B cell (primary cell): ENCODE measurements at regions not wholly inside any gene's neighbourhood (a gene's known extent, or its start where the extent isn't known, plus 50 kb on each side); places are given as distances from the start of the nearest gene placed in this dataset.

ENCODE experiments used
- ATAC-seq: fragments of 200-7000 bp; cut with Tn5 transposase; one replicate; pipeline ENCODE4 v1.10.0; 2021; ENCODE audit warnings: low read depth, mild to moderate bottlenecking, moderate number of reproducible peaks, moderate library complexity
- CTCF ChIA-PET: fragments of 350-600 bp; sonication (Branson Sonifier 250); formaldehyde crosslinking; loops from one replicate; lab custom pipeline; 2021; ENCODE audit warnings: antibody characterized with exemption, inconsistent platforms; lab: Charles Lee
- POLR2A ChIA-PET: fragments of 350-600 bp; sonication (Branson Sonifier 250); formaldehyde crosslinking; loops from one replicate; lab custom pipeline; 2021; ENCODE audit warnings: antibody characterized with exemption; lab: Charles Lee
- DNase-seq: peaks from one replicate; pipeline ENCODE4 v3.0.0; 2013
- H2AFZ ChIP-seq: 2 replicates; pipeline ENCODE4 v1.6.1; 2012; ENCODE audit warnings: mild to moderate bottlenecking, low read depth, low read length; ENCODE audit not compliant: insufficient read depth, poor library complexity, severe bottlenecking
- H3K27ac ChIP-seq, 2 donors: 1 replicate in 1 of 2; 2 replicates in 1 of 2; pipeline ENCODE4 v1.5.1; 2012 to 2013; ENCODE audit warnings: low read length in 2 of 2, mild to moderate bottlenecking in 2 of 2, moderate library complexity in 1 of 2
- H3K27me3 ChIP-seq, 4 experiments: fragments of 200-600 bp in 1 of 4; sonication (generic) in 1 of 4; replicated peaks in 1 of 4; 1 replicate in 2 of 4; 2 replicates in 2 of 4; pipeline versions ENCODE4 v1.6.1 to v1.7.0; 2013 to 2016; ENCODE audit warnings: low read length in 3 of 4, mild to moderate bottlenecking in 2 of 4, mixed read lengths in 1 of 4, moderate library complexity in 1 of 4; ENCODE audit not compliant: insufficient read depth in 4 of 4, control insufficient read depth in 3 of 4; ENCODE audit errors: control extremely low read depth in 1 of 4
- H3K36me3 ChIP-seq, 2 experiments: replicated peaks in 1 of 2; 1 replicate in 1 of 2; 2 replicates in 1 of 2; pipeline versions ENCODE4 v1.6.1 to v1.7.1; 2013; ENCODE audit warnings: low read length in 1 of 2; ENCODE audit not compliant: insufficient read depth in 2 of 2, control insufficient read depth in 1 of 2; ENCODE audit errors: control extremely low read depth in 1 of 2, extremely low read depth in 1 of 2
- H3K4me1 ChIP-seq, 2 donors: fragments of 200-600 bp in 1 of 2; sonication (generic) in 1 of 2; 1 replicate in 1 of 2; 2 replicates in 1 of 2; pipeline versions ENCODE4 v1.5.1 to v1.6.1; 2013 to 2017; ENCODE audit warnings: low read length in 2 of 2; ENCODE audit not compliant: control insufficient read depth in 2 of 2, insufficient read depth in 2 of 2
- H3K4me2 ChIP-seq: replicated peaks from 2 replicates; pipeline ENCODE3; 2012; ENCODE audit warnings: mild to moderate bottlenecking, low read depth, low read length; ENCODE audit not compliant: poor library complexity, severe bottlenecking
- H3K4me3 ChIP-seq, 5 experiments: fragments of 200-600 bp in 1 of 5; sonication (generic) in 1 of 5; 1 replicate in 3 of 5; 2 replicates in 2 of 5; pipeline versions ENCODE4 v1.5.1 to v1.7.0; 2011 to 2016; ENCODE audit warnings: low read length in 4 of 5, mild to moderate bottlenecking in 4 of 5, low read depth in 2 of 5, control low read depth in 1 of 5, moderate library complexity in 1 of 5; ENCODE audit not compliant: insufficient read depth in 1 of 5; ENCODE audit errors: control extremely low read depth in 1 of 5, extremely low read depth in 1 of 5
- H3K79me2 ChIP-seq: fragments of 200-600 bp; sonication (generic); one replicate; pipeline ENCODE4 v1.6.0; 2016; ENCODE audit warnings: low read length; ENCODE audit not compliant: control insufficient read depth, insufficient read depth
- H3K9ac ChIP-seq: fragments of 200-600 bp; sonication (generic); 2 replicates; pipeline ENCODE4 v1.6.1; 2017; ENCODE audit warnings: mild to moderate bottlenecking, low read length, moderate library complexity
- H3K9me3 ChIP-seq, 3 donors: one replicate each; pipeline versions ENCODE4 v1.6.1 to v1.7.1; 2013; ENCODE audit warnings: low read length in 2 of 3; ENCODE audit not compliant: control insufficient read depth in 2 of 3, insufficient read depth in 1 of 3; ENCODE audit errors: control extremely low read depth in 1 of 3
- H4K20me1 ChIP-seq: 2 replicates; pipeline ENCODE4 v1.6.0; 2012; ENCODE audit warnings: mild to moderate bottlenecking, low read length; ENCODE audit not compliant: insufficient read depth, control insufficient read depth, poor library complexity, severe bottlenecking
- H3K27ac Mint-ChIP-seq: one replicate; pipeline ENCODE4 v1.8.0; 2021; ENCODE audit warnings: mixed read lengths
- H3K27me3 Mint-ChIP-seq: one replicate; pipeline ENCODE4 v1.8.0; 2021; ENCODE audit warnings: mixed read lengths
- H3K4me1 Mint-ChIP-seq: one replicate; pipeline ENCODE4 v1.8.0; 2021; ENCODE audit warnings: mixed read lengths
- H3K4me3 Mint-ChIP-seq: one replicate; pipeline ENCODE4 v1.8.0; 2021; ENCODE audit warnings: mixed read lengths
- H3K9me3 Mint-ChIP-seq: one replicate; pipeline ENCODE4 v1.8.0; 2022; ENCODE audit warnings: mixed read lengths; ENCODE audit not compliant: insufficient read depth
- EZH2 ChIP-seq: IDR thresholded peaks from 2 replicates; pipeline ENCODE4 v1.6.1; 2012; ENCODE audit warnings: borderline replicate concordance, low read depth, mild to moderate bottlenecking, moderate library complexity, low read length; ENCODE audit not compliant: insufficient read depth, poor library complexity, severe bottlenecking
- WGBS: methylation state at CpG from one replicate; pipeline ENCODE4 v1.1.5; 2013; ENCODE audit warnings: missing lambda C conversion rate; ENCODE audit not compliant: insufficient coverage; 5-methylcytosine and 5-hydroxymethylcytosine counted together
- intact Hi-C: fragments of 100-400 bp; cut with micrococcal nuclease; formaldehyde crosslinking; loops from one replicate; pipeline ENCODE4 v1.10.0; 2022
- TF ChIP-seq, protein P1 (sequence below): fragments of 200-600 bp; IDR thresholded peaks from one replicate; pipeline ENCODE4 v1.8.0; 2022; ENCODE audit warnings: antibody characterized with exemption, mild to moderate bottlenecking

DNA sequence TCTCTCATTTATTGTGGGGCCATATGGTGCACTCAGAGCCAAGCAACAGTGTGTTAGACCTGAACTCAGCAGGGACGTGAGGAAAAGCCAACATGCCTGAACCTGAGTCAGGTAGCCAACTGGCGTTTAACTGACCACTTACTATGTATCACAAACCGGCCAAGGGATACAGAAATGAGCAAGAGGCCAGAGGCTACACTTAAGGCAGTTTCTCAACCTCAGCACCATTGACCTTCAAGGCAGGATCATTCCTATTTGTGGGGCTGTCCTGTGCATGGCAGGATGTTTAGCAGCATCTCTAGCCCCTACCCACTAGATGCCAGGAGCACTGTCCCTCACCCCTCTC, 103.5 kb upstream of the NANOS1 start:
- no peak overlapping the region for H3K4me3 ChIP-seq
- peaks cover 0 to 4% (median 0%) of the 10 kb centered on the region in 4 experiments for H3K27me3 ChIP-seq
- no peak for TF ChIP-seq EZH2
- TF ChIP-seq, protein P1, sequence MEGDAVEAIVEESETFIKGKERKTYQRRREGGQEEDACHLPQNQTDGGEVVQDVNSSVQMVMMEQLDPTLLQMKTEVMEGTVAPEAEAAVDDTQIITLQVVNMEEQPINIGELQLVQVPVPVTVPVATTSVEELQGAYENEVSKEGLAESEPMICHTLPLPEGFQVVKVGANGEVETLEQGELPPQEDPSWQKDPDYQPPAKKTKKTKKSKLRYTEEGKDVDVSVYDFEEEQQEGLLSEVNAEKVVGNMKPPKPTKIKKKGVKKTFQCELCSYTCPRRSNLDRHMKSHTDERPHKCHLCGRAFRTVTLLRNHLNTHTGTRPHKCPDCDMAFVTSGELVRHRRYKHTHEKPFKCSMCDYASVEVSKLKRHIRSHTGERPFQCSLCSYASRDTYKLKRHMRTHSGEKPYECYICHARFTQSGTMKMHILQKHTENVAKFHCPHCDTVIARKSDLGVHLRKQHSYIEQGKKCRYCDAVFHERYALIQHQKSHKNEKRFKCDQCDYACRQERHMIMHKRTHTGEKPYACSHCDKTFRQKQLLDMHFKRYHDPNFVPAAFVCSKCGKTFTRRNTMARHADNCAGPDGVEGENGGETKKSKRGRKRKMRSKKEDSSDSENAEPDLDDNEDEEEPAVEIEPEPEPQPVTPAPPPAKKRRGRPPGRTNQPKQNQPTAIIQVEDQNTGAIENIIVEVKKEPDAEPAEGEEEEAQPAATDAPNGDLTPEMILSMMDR = no peak
- no peak overlapping the region for H2AFZ ChIP-seq
- H3K36me3 ChIP-seq = no peaks in the 10 kb centered on the region
- H3K9ac ChIP-seq = no peak overlapping the region
- DNase-seq = no peak
- WGBS = 75% methylated on average over 1 of the region's 3 CpGs
- no peaks in the 10 kb centered on the region for H4K20me1 ChIP-seq
- Mint-ChIP-seq H3K9me3 (peaks cover 10% of the 10 kb centered on the region), H3K27ac (no peak overlapping the region), H3K27me3 (peaks cover 38% of the 10 kb centered on the region), H3K4me1 (no peaks in the 10 kb centered on the region), H3K4me3 (no peak overlapping the region)
- H3K4me1 ChIP-seq = no peaks in the 10 kb centered on the region
- no peak for ATAC-seq
- CTCF ChIA-PET = no interaction called here
- intact Hi-C loops = no loop called here
- no peak overlapping the region for H3K4me2 ChIP-seq
- POLR2A ChIA-PET = no interaction called here
- H3K27ac ChIP-seq = no peak overlapping the region
- peaks cover 2 to 9% (median 4%) of the 10 kb centered on the region in 3 donors for H3K9me3 ChIP-seq
- H3K79me2 ChIP-seq = no peaks in the 10 kb centered on the region

DNA sequence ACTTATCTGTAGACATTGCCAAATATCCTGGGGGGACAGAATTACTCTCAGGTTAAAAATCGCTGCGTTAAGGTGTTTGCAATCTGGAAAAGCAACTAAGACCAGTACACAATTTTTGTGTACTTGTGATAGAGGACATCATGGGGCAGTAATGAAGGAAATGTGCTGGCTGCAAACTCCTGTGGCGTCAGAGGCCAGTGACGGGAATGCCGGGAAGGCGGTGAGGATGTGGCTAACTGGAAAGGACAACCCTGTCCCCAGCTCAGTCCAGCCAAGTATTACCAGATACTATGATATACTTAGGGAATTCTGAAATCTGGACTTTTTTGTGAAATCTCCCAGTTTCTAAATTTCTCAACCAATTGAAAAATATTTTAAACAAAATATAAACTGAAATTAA, 103.1 kb upstream of the NANOS1 start:
- no peaks in the 10 kb centered on the region for H3K79me2 ChIP-seq
- no peak overlapping the region for H3K9ac ChIP-seq
- ChIA-PET CTCF (no interaction called here), POLR2A (no interaction called here)
- H3K9me3 Mint-ChIP-seq = peaks cover 12% of the 10 kb centered on the region
- H3K27ac Mint-ChIP-seq = no peak overlapping the region
- H3K4me1 ChIP-seq = no peaks in the 10 kb centered on the region
- H3K4me3 ChIP-seq = no peak overlapping the region
- ATAC-seq = no peak
- H3K27me3 Mint-ChIP-seq = peaks cover 35% of the 10 kb centered on the region
- TF ChIP-seq EZH2 = no peak
- TF ChIP-seq, protein P1 = no peak
- no peak overlapping the region for H3K4me3 Mint-ChIP-seq
- no peaks in the 10 kb centered on the region for H3K36me3 ChIP-seq
- no peak overlapping the region for H2AFZ ChIP-seq
- no peak overlapping the region for H3K27ac ChIP-seq
- H3K4me2 ChIP-seq = no peak overlapping the region
- H3K9me3 ChIP-seq = peaks cover 2 to 9% (median 4%) of the 10 kb centered on the region in 3 donors
- H4K20me1 ChIP-seq = no peaks in the 10 kb centered on the region
- no peaks in the 10 kb centered on the region for H3K4me1 Mint-ChIP-seq
- WGBS = 100% methylated on average over 2 of the region's 6 CpGs
- intact Hi-C loops = no loop called here
- DNase-seq = no peak
- peaks cover 0 to 4% (median 0%) of the 10 kb centered on the region in 4 experiments for H3K27me3 ChIP-seq
